ENCODE measurements at regions not wholly inside any gene's neighbourhood (a gene's known extent, or its start where the extent isn't known, plus 50 kb on each side); places are given as distances from the start of the nearest gene placed in this dataset.

DNA sequence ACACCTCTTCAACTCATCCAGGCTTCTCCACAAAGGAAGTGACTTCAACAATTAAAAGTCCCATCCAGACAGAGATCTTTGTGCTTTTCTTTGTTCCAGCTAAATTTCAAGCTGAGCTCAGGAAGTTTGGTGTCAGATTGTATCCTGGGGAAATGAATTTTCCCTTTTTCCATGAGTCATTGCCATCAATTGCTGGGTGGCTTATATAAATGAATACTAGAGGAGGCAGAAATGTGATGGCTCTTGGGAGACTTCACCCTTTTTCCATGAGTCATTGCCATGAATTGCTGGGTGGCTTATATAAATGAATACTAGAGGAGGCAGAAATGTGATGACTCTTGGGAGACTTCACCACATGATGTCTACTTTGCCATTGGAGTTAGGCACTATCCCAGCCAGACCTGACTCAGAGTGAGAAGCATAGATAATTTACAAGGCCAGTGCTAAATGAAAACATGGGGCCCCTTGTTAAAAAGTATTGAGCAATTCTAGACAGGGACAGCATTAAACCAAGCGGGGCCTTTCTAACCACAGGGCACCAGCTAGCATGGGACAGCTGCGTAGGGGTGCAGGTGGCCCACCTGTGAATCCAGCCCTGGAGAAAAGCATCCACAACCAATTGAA is 339.2 kb upstream of the PODXL start:
- H3K27ac ChIP-seq (ENCODE audit: insufficient read depth, low read depth, low read length): peak overlapping the region; percentile 95
- no peaks in the 10 kb centered on the region for H3K9me3 ChIP-seq (replicated peaks; ENCODE audit: control insufficient read depth, insufficient read depth, low read length)
- no peaks in the 10 kb centered on the region for H3K36me3 ChIP-seq (ENCODE audit: control insufficient read depth in 2 of 2, extremely low read depth in 1 of 2, insufficient read depth in 2 of 2, low read length in 2 of 2)
- TSS peak; percentile 93 for BruUV-seq (replicated peaks)
- intact Hi-C loops (cut with micrococcal nuclease) (loop anchor here (1.0 to 2.0 kb wide), 3 partner anchors 33 to 170 kb away; no protein-coding TSS in a partner anchor), dilution Hi-C loops (cut with MboI; ENCODE audit: extremely low pct_ligation_motif_present, low sequenced_read_pairs) (no loop called here)
- ChIA-PET CTCF (interaction anchor here (1.0 to 1.4 kb wide), 3 partner anchors 11 to 36 kb away, joined by 4 to 10 read pairs (median 5); no protein-coding TSS in a partner anchor), POLR2A (no interaction called here)
- FAIRE-seq (peak; percentile 98), DNase-seq (ENCODE audit: low read depth, low spot score) (peak; percentile 93)
- peaks cover 23% of the 10 kb centered on the region for H3K4me1 ChIP-seq (ENCODE audit: control insufficient read depth, extremely low read depth, insufficient read depth, low read length)
- no peak overlapping the region for H3K4me3 ChIP-seq (replicated peaks in 1 of 3; ENCODE audit: insufficient read depth in 1 of 3, low read depth in 1 of 3, low read length in 3 of 3)
- H3K9ac ChIP-seq (replicated peaks; ENCODE audit: extremely low read depth, insufficient read depth, low read length): peak overlapping the region; percentile 28
- H3K4me2 ChIP-seq (ENCODE audit: insufficient read depth, low read length): peak overlapping the region; percentile 51
- H2AFZ ChIP-seq (ENCODE audit: low read depth, low read length): no peak overlapping the region
- H4K20me1 ChIP-seq (replicated peaks; ENCODE audit: control insufficient read depth, extremely low read depth, insufficient read depth, low read length): no peaks in the 10 kb centered on the region
- H3K27me3 ChIP-seq (ENCODE audit: control insufficient read depth in 2 of 2, insufficient read depth in 2 of 2, low read length in 2 of 2): no peaks in the 10 kb centered on the region
- no peaks in the 10 kb centered on the region for H3K9me1 ChIP-seq (replicated peaks; ENCODE audit: control insufficient read depth, extremely low read depth, insufficient read depth, low read length)
- H3K79me2 ChIP-seq (ENCODE audit: control insufficient read depth, insufficient read depth, low read length): no peaks in the 10 kb centered on the region
- TF ChIP-seq POLR2A (IDR thresholded peaks at IDR 0.05; ENCODE audit: low read depth, low read length) (no peak), FOS (IDR thresholded peaks at IDR 0.05; ENCODE audit: borderline replicate concordance, insufficient read depth, low read length) (peak; percentile 99), MYC (IDR thresholded peaks at IDR 0.05; ENCODE audit: low read depth, low read length) (no peak), POLR2AphosphoS5 (IDR thresholded peaks at IDR 0.05; ENCODE audit: insufficient read depth, low read depth, low read length) (peak; percentile 60), JUN (IDR thresholded peaks at IDR 0.05; ENCODE audit: borderline replicate concordance, insufficient read depth, insufficient read length, low read depth) (peak; percentile 96), GATA2 (IDR thresholded peaks at IDR 0.05; ENCODE audit: insufficient read depth, insufficient read length, low read depth, low read length) (peak; percentile 82)
- TF ChIP-seq, protein P1, sequence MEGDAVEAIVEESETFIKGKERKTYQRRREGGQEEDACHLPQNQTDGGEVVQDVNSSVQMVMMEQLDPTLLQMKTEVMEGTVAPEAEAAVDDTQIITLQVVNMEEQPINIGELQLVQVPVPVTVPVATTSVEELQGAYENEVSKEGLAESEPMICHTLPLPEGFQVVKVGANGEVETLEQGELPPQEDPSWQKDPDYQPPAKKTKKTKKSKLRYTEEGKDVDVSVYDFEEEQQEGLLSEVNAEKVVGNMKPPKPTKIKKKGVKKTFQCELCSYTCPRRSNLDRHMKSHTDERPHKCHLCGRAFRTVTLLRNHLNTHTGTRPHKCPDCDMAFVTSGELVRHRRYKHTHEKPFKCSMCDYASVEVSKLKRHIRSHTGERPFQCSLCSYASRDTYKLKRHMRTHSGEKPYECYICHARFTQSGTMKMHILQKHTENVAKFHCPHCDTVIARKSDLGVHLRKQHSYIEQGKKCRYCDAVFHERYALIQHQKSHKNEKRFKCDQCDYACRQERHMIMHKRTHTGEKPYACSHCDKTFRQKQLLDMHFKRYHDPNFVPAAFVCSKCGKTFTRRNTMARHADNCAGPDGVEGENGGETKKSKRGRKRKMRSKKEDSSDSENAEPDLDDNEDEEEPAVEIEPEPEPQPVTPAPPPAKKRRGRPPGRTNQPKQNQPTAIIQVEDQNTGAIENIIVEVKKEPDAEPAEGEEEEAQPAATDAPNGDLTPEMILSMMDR (IDR thresholded peaks at IDR 0.05; ENCODE audit: extremely low read depth in 1 of 2, insufficient read depth in 1 of 2, low read depth in 1 of 2, low read length in 2 of 2): no peak
